ENCODE measurements at regions not wholly inside any gene's neighbourhood (a gene's known extent, or its start where the extent isn't known, plus 50 kb on each side); places are given as distances from the start of the nearest gene placed in this dataset.

GRCh38 chr13:37340901-37341670 lies 235.6 kb upstream of the CSNK1A1L start:
- H3K4me1 ChIP-seq (ENCODE audit: insufficient read depth, insufficient read length), result no peaks in the 10 kb centered on the region
- no peak overlapping the region for H3K4me3 ChIP-seq (ENCODE audit: insufficient read length, low read depth)
- H3K9ac ChIP-seq (ENCODE audit: insufficient read length, low read depth), result no peak overlapping the region
- no peak for TF ChIP-seq SUZ12 (IDR thresholded peaks at IDR 0.05; ENCODE audit: extremely low read depth, insufficient read depth, insufficient read length)
- no peak for TF ChIP-seq YY1 (IDR thresholded peaks at IDR 0.05; ENCODE audit: insufficient read depth, insufficient read length)
- no peak for TF ChIP-seq ZNF274 (IDR thresholded peaks at IDR 0.05; ENCODE audit: low read depth, low read length)
- no peak for DNase-seq (ENCODE audit: low read depth, low spot score)
- H3K27me3 ChIP-seq (ENCODE audit: insufficient read depth, insufficient read length), result no peaks in the 10 kb centered on the region
- H3K36me3 ChIP-seq (ENCODE audit: insufficient read depth, insufficient read length, low read length), result no peaks in the 10 kb centered on the region
- H3K9me3 ChIP-seq (ENCODE audit: insufficient read depth, low read length), result no peaks in the 10 kb centered on the region

- no peaks in the 10 kb centered on the region for H3K9me3 ChIP-seq (ENCODE audit: insufficient read depth, low read length)
- H3K4me1 ChIP-seq (ENCODE audit: insufficient read depth, insufficient read length), result no peaks in the 10 kb centered on the region
- DNase-seq (ENCODE audit: low read depth, low spot score), result no peak
- no peak overlapping the region for H3K9ac ChIP-seq (ENCODE audit: insufficient read length, low read depth)
- H3K27me3 ChIP-seq (ENCODE audit: insufficient read depth, insufficient read length), result no peaks in the 10 kb centered on the region
- TF ChIP-seq ZNF274 (IDR thresholded peaks at IDR 0.05; ENCODE audit: low read depth, low read length) (no peak), SUZ12 (IDR thresholded peaks at IDR 0.05; ENCODE audit: extremely low read depth, insufficient read depth, insufficient read length) (no peak), YY1 (IDR thresholded peaks at IDR 0.05; ENCODE audit: insufficient read depth, insufficient read length) (no peak)
- H3K4me3 ChIP-seq (ENCODE audit: insufficient read length, low read depth), result no peak overlapping the region
- no peaks in the 10 kb centered on the region for H3K36me3 ChIP-seq (ENCODE audit: insufficient read depth, insufficient read length, low read length)
Measured at GRCh38 chr13:37339386-37339735, 233.9 kb upstream of the CSNK1A1L start.

- no peak for TF ChIP-seq SUZ12 (IDR thresholded peaks at IDR 0.05; ENCODE audit: extremely low read depth, insufficient read depth, insufficient read length)
- no peak for TF ChIP-seq YY1 (IDR thresholded peaks at IDR 0.05; ENCODE audit: insufficient read depth, insufficient read length)
- no peak for TF ChIP-seq ZNF274 (IDR thresholded peaks at IDR 0.05; ENCODE audit: low read depth, low read length)
- no peaks in the 10 kb centered on the region for H3K36me3 ChIP-seq (ENCODE audit: insufficient read depth, insufficient read length, low read length)
- no peak overlapping the region for H3K9ac ChIP-seq (ENCODE audit: insufficient read length, low read depth)
- H3K27me3 ChIP-seq (ENCODE audit: insufficient read depth, insufficient read length), result no peaks in the 10 kb centered on the region
- no peak overlapping the region for H3K4me3 ChIP-seq (ENCODE audit: insufficient read length, low read depth)
- no peak for DNase-seq (ENCODE audit: low read depth, low spot score)
- no peaks in the 10 kb centered on the region for H3K4me1 ChIP-seq (ENCODE audit: insufficient read depth, insufficient read length)
- no peaks in the 10 kb centered on the region for H3K9me3 ChIP-seq (ENCODE audit: insufficient read depth, low read length)
Measured at GRCh38 chr13:37338726-37339385, 233.4 kb upstream of the CSNK1A1L start.

- Histone ChIP-seq H3K4me1 (ENCODE audit: insufficient read depth, insufficient read length) (no peaks in the 10 kb centered on the region), H3K4me3 (ENCODE audit: insufficient read length, low read depth) (no peak overlapping the region), H3K36me3 (ENCODE audit: insufficient read depth, insufficient read length, low read length) (no peaks in the 10 kb centered on the region), H3K27me3 (ENCODE audit: insufficient read depth, insufficient read length) (no peaks in the 10 kb centered on the region), H3K9me3 (ENCODE audit: insufficient read depth, low read length) (no peaks in the 10 kb centered on the region), H3K9ac (ENCODE audit: insufficient read length, low read depth) (no peak overlapping the region)
- TF ChIP-seq ZNF274 (IDR thresholded peaks at IDR 0.05; ENCODE audit: low read depth, low read length) (no peak), YY1 (IDR thresholded peaks at IDR 0.05; ENCODE audit: insufficient read depth, insufficient read length) (no peak), SUZ12 (IDR thresholded peaks at IDR 0.05; ENCODE audit: extremely low read depth, insufficient read depth, insufficient read length) (no peak)
- DNase-seq (ENCODE audit: low read depth, low spot score), result no peak
Measured at GRCh38 chr13:37326334-37326733, 220.9 kb upstream of the CSNK1A1L start.

- DNase-seq (ENCODE audit: low read depth, low spot score), result no peak
- Histone ChIP-seq H3K9ac (ENCODE audit: insufficient read length, low read depth) (no peak overlapping the region), H3K4me1 (ENCODE audit: insufficient read depth, insufficient read length) (no peaks in the 10 kb centered on the region), H3K9me3 (ENCODE audit: insufficient read depth, low read length) (no peaks in the 10 kb centered on the region), H3K4me3 (ENCODE audit: insufficient read length, low read depth) (no peak overlapping the region), H3K36me3 (ENCODE audit: insufficient read depth, insufficient read length, low read length) (no peaks in the 10 kb centered on the region), H3K27me3 (ENCODE audit: insufficient read depth, insufficient read length) (no peaks in the 10 kb centered on the region)
- TF ChIP-seq YY1 (IDR thresholded peaks at IDR 0.05; ENCODE audit: insufficient read depth, insufficient read length), result no peak
- TF ChIP-seq ZNF274 (IDR thresholded peaks at IDR 0.05; ENCODE audit: low read depth, low read length), result no peak
- TF ChIP-seq SUZ12 (IDR thresholded peaks at IDR 0.05; ENCODE audit: extremely low read depth, insufficient read depth, insufficient read length), result no peak
Measured at GRCh38 chr13:37319031-37319443, 213.6 kb upstream of the CSNK1A1L start.

GRCh38 chr13:37316935-37317334 lies 211.5 kb upstream of the CSNK1A1L start:
- TF ChIP-seq SUZ12 (IDR thresholded peaks at IDR 0.05; ENCODE audit: extremely low read depth, insufficient read depth, insufficient read length), result no peak
- TF ChIP-seq YY1 (IDR thresholded peaks at IDR 0.05; ENCODE audit: insufficient read depth, insufficient read length), result no peak
- TF ChIP-seq ZNF274 (IDR thresholded peaks at IDR 0.05; ENCODE audit: low read depth, low read length), result no peak
- DNase-seq (ENCODE audit: low read depth, low spot score), result no peak
- Histone ChIP-seq H3K9me3 (ENCODE audit: insufficient read depth, low read length) (no peaks in the 10 kb centered on the region), H3K27me3 (ENCODE audit: insufficient read depth, insufficient read length) (no peaks in the 10 kb centered on the region), H3K9ac (ENCODE audit: insufficient read length, low read depth) (no peak overlapping the region), H3K4me3 (ENCODE audit: insufficient read length, low read depth) (no peak overlapping the region), H3K36me3 (ENCODE audit: insufficient read depth, insufficient read length, low read length) (no peaks in the 10 kb centered on the region), H3K4me1 (ENCODE audit: insufficient read depth, insufficient read length) (no peaks in the 10 kb centered on the region)

GRCh38 chr13:37313372-37313771 lies 207.9 kb upstream of the CSNK1A1L start:
- Histone ChIP-seq H3K27me3 (ENCODE audit: insufficient read depth, insufficient read length) (no peaks in the 10 kb centered on the region), H3K36me3 (ENCODE audit: insufficient read depth, insufficient read length, low read length) (no peaks in the 10 kb centered on the region), H3K9ac (ENCODE audit: insufficient read length, low read depth) (no peak overlapping the region), H3K9me3 (ENCODE audit: insufficient read depth, low read length) (no peaks in the 10 kb centered on the region), H3K4me1 (ENCODE audit: insufficient read depth, insufficient read length) (no peaks in the 10 kb centered on the region), H3K4me3 (ENCODE audit: insufficient read length, low read depth) (no peak overlapping the region)
- TF ChIP-seq ZNF274 (IDR thresholded peaks at IDR 0.05; ENCODE audit: low read depth, low read length) (no peak), SUZ12 (IDR thresholded peaks at IDR 0.05; ENCODE audit: extremely low read depth, insufficient read depth, insufficient read length) (no peak), YY1 (IDR thresholded peaks at IDR 0.05; ENCODE audit: insufficient read depth, insufficient read length) (no peak)
- DNase-seq (ENCODE audit: low read depth, low spot score), result no peak

All from NT2/D1 (cell line).